ENCODE measurements at regions not wholly inside any gene's neighbourhood (a gene's known extent, or its start where the extent isn't known, plus 50 kb on each side); places are given as distances from the start of the nearest gene placed in this dataset.

GRCh38 chr2:107027205-107027604 is 141.2 kb upstream of the ST6GAL2 start:
- no peak overlapping the region for H3K4me3 ChIP-seq (ENCODE audit: low read depth, low read length)
- H3K27me3 Mint-ChIP-seq (ENCODE audit: insufficient read depth, unreplicated experiment) = peaks cover 2% of the 10 kb centered on the region
- DNase-seq = no peak
- no peaks in the 10 kb centered on the region for H3K4me1 Mint-ChIP-seq (ENCODE audit: low read depth, unreplicated experiment)
- H3K4me3 Mint-ChIP-seq (ENCODE audit: unreplicated experiment) = no peak overlapping the region
- H3K9me3 Mint-ChIP-seq (ENCODE audit: unreplicated experiment) = no peaks in the 10 kb centered on the region
- no peaks in the 10 kb centered on the region for H3K36me3 Mint-ChIP-seq (ENCODE audit: insufficient read depth, unreplicated experiment)
- intact Hi-C loops (cut with micrococcal nuclease; ENCODE audit: unreplicated experiment) = no loop called here
- H3K4me1 ChIP-seq = no peaks in the 10 kb centered on the region
- no peaks in the 10 kb centered on the region for H3K36me3 ChIP-seq (ENCODE audit: control insufficient read depth, insufficient read depth, low read length)
- no peaks in the 10 kb centered on the region for H3K27me3 ChIP-seq (replicated peaks; ENCODE audit: control insufficient read depth, insufficient read depth, low read length)
- no peak for TF ChIP-seq CTCF (IDR thresholded peaks at IDR 0.05; ENCODE audit: insufficient read depth in 1 of 2, low read depth in 1 of 2, low read length in 1 of 2, severe bottlenecking in 1 of 2, unreplicated experiment in 1 of 2)
- POLR2A ChIA-PET = no interaction called here
- no TSS peak for BruUV-seq (replicated peaks)
- no peak overlapping the region for H3K27ac Mint-ChIP-seq (ENCODE audit: unreplicated experiment)
- no peaks in the 10 kb centered on the region for H3K9me3 ChIP-seq
- CTCF ChIA-PET = no interaction called here

DNA sequence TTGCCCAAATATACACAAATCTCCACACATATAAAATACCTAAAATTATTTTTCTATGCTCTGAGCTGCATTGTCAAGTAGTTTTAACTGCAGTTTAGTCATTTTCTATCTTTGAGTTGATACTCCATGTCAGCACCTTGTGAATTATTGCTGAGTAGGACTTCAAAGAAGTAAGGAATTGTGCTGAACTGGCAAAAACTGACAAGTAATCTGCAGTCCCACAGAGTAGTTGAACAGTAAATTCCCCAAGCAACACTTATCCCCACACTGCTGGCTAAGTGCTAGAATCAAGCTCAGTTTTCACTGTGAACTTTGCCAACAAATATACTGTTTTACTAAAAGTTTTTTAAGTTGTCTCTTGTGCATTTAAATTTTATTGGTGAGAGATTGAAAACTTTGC is 141.8 kb upstream of the ST6GAL2 start:
- POLR2A ChIA-PET = no interaction called here
- no peak for TF ChIP-seq CTCF (IDR thresholded peaks at IDR 0.05; ENCODE audit: insufficient read depth in 1 of 2, low read depth in 1 of 2, low read length in 1 of 2, severe bottlenecking in 1 of 2, unreplicated experiment in 1 of 2)
- Mint-ChIP-seq H3K9me3 (ENCODE audit: unreplicated experiment) (no peaks in the 10 kb centered on the region), H3K27me3 (ENCODE audit: insufficient read depth, unreplicated experiment) (peaks cover 2% of the 10 kb centered on the region), H3K4me1 (ENCODE audit: low read depth, unreplicated experiment) (no peaks in the 10 kb centered on the region), H3K4me3 (ENCODE audit: unreplicated experiment) (no peak overlapping the region), H3K36me3 (ENCODE audit: insufficient read depth, unreplicated experiment) (no peaks in the 10 kb centered on the region), H3K27ac (ENCODE audit: unreplicated experiment) (no peak overlapping the region)
- CTCF ChIA-PET = no interaction called here
- Histone ChIP-seq H3K9me3 (no peaks in the 10 kb centered on the region), H3K4me1 (no peaks in the 10 kb centered on the region), H3K4me3 (ENCODE audit: low read depth, low read length) (no peak overlapping the region), H3K36me3 (ENCODE audit: control insufficient read depth, insufficient read depth, low read length) (no peaks in the 10 kb centered on the region), H3K27me3 (replicated peaks; ENCODE audit: control insufficient read depth, insufficient read depth, low read length) (no peaks in the 10 kb centered on the region)
- no TSS peak for BruUV-seq (replicated peaks)
- no peak for DNase-seq
- intact Hi-C loops (cut with micrococcal nuclease; ENCODE audit: unreplicated experiment) = no loop called here

DNA sequence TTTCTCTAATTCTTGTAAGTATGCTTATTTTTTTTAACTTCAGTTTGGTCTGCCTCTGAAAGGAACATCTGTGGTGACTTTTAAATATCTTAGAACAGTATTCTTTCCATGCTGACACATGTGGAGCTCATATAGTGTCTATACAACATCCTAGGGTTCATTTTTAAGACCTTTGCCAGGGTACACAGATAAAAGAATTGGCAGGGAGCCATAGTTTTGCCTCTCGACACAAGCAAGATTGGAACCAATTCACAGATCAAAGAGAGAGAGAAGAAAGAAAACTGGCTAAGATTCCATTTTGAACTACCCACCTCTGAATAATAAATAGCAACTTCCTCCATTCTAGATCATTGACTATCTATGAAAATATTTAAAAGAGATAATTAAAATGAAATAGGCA is 142.7 kb upstream of the ST6GAL2 start:
- ChIA-PET CTCF (no interaction called here), POLR2A (no interaction called here)
- peaks cover 2% of the 10 kb centered on the region for H3K27me3 Mint-ChIP-seq (ENCODE audit: insufficient read depth, unreplicated experiment)
- no peaks in the 10 kb centered on the region for H3K4me1 ChIP-seq
- BruUV-seq (replicated peaks) = no TSS peak
- H3K4me3 ChIP-seq (ENCODE audit: low read depth, low read length) = no peak overlapping the region
- no peaks in the 10 kb centered on the region for H3K36me3 Mint-ChIP-seq (ENCODE audit: insufficient read depth, unreplicated experiment)
- TF ChIP-seq CTCF (IDR thresholded peaks at IDR 0.05; ENCODE audit: insufficient read depth in 1 of 2, low read depth in 1 of 2, low read length in 1 of 2, severe bottlenecking in 1 of 2, unreplicated experiment in 1 of 2) = no peak
- DNase-seq = no peak
- intact Hi-C loops (cut with micrococcal nuclease; ENCODE audit: unreplicated experiment) = no loop called here
- no peak overlapping the region for H3K27ac Mint-ChIP-seq (ENCODE audit: unreplicated experiment)
- H3K4me1 Mint-ChIP-seq (ENCODE audit: low read depth, unreplicated experiment) = no peaks in the 10 kb centered on the region
- H3K4me3 Mint-ChIP-seq (ENCODE audit: unreplicated experiment) = no peak overlapping the region
- H3K27me3 ChIP-seq (replicated peaks; ENCODE audit: control insufficient read depth, insufficient read depth, low read length) = no peaks in the 10 kb centered on the region
- no peaks in the 10 kb centered on the region for H3K9me3 ChIP-seq
- H3K36me3 ChIP-seq (ENCODE audit: control insufficient read depth, insufficient read depth, low read length) = no peaks in the 10 kb centered on the region
- no peaks in the 10 kb centered on the region for H3K9me3 Mint-ChIP-seq (ENCODE audit: unreplicated experiment)
